ENCODE measurements at regions not wholly inside any gene's neighbourhood (a gene's known extent, or its start where the extent isn't known, plus 50 kb on each side); places are given as distances from the start of the nearest gene placed in this dataset.

GRCh38 chr3:84742915-84743425, 215.8 kb upstream of the CADM2 start:
- no peak for TF ChIP-seq POLR2AphosphoS5 (IDR thresholded peaks at IDR 0.05)
- no peak for TF ChIP-seq CTCF (IDR thresholded peaks at IDR 0.05)

Data from stomach (tissue), 4 donors.